C4-2B (cell line): ENCODE measurements at regions not wholly inside any gene's neighbourhood (a gene's known extent, or its start where the extent isn't known, plus 50 kb on each side); places are given as distances from the start of the nearest gene placed in this dataset.

Experiments
- ZFX ChIP-seq: fragments of 450-650 bp; IDR thresholded peaks from 2 replicates; pipeline ENCODE4 v1.6.1; 2017
- TF ChIP-seq, protein P1 (sequence below): fragments of 450-650 bp; conservative IDR thresholded peaks from 2 replicates; pipeline ENCODE4 v1.5.1; 2017; ENCODE audit warnings: mild to moderate bottlenecking

- TF ChIP-seq, protein P1, sequence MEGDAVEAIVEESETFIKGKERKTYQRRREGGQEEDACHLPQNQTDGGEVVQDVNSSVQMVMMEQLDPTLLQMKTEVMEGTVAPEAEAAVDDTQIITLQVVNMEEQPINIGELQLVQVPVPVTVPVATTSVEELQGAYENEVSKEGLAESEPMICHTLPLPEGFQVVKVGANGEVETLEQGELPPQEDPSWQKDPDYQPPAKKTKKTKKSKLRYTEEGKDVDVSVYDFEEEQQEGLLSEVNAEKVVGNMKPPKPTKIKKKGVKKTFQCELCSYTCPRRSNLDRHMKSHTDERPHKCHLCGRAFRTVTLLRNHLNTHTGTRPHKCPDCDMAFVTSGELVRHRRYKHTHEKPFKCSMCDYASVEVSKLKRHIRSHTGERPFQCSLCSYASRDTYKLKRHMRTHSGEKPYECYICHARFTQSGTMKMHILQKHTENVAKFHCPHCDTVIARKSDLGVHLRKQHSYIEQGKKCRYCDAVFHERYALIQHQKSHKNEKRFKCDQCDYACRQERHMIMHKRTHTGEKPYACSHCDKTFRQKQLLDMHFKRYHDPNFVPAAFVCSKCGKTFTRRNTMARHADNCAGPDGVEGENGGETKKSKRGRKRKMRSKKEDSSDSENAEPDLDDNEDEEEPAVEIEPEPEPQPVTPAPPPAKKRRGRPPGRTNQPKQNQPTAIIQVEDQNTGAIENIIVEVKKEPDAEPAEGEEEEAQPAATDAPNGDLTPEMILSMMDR: no peak
- no peak for TF ChIP-seq ZFX
Measured at GRCh38 chr7:19448091-19448490, 260.7 kb downstream of the POLR1F start.
